NCI-H2196 (cell line): ENCODE measurements at regions not wholly inside any gene's neighbourhood (a gene's known extent, or its start where the extent isn't known, plus 50 kb on each side); places are given as distances from the start of the nearest gene placed in this dataset.

Source experiments
- DNase-seq: peaks from one replicate; lab custom pipeline; 2025; ENCODE audit not compliant: unreplicated experiment; lab: John Stamatoyannopoulos, UW

DNA sequence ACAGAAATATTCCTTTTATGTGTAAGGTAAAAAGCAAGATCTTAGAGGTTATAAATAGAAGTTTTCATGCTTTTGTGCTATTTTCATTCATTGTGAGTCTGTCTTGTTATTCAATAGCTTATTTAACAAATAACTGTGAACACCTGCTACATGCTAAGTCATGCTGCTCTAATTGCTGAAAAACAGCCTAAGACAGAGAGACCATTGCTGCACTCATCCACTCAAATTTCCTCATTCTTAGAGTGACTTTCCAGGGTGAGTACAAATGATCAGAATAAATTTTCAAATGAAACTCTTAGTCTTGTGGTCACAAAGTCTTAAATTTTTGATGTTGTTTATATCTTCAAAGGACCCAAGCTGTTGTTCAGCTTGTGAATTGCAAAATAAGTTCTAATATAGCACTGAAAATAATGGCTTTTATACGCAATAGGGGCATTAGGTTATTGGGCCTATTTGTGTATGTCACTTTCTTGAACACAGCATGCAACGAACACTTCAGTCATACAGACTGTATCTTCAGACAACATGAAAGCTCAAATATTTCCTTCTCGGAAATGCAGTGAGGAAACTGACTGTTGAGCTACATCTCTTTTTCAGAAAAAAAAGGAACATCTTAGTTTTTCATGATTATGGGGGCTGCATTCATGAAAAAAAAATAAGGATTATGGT, 247.9 kb upstream of the PCDH15 start:
- no peak for DNase-seq

DNA sequence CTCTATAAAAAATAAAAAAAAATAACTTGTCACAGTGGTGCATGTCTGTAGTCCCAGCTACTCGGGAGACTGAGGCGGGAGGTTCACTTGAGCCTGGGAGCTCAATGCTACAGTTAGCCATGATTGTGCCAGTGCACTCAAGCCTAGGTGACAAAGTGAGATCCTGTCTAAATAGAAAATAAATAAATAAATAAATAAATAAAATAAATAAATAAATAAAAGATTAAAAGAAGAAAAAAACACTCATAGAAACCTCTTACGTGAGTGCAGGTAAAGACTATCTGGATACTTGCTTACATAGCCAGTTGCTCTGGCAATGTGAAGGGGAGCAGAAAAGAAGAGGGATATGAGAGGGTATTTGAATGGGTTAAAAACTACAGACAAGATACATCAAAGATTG, 242.5 kb upstream of the PCDH15 start:
- DNase-seq, result no peak

DNA sequence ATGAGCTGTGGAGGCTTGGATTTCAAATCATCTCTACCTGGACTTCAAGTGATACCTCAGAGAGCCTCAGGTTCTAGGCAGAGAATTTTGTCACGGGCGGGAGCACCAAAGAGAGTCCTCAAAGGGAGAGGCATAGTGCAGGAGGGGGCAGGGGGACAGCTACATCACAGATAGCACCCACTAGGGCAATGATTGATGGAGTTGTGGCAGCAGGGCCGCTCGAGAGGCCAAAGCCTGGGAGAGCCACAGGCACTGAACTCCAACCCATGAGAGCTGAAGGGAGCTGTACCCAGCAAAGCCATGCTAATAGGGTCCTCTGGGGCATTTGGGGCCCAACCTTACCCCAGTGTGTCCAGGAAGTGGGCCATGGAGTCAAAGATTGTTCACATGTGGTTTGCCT, 232.0 kb upstream of the PCDH15 start:
- DNase-seq, result no peak

DNA sequence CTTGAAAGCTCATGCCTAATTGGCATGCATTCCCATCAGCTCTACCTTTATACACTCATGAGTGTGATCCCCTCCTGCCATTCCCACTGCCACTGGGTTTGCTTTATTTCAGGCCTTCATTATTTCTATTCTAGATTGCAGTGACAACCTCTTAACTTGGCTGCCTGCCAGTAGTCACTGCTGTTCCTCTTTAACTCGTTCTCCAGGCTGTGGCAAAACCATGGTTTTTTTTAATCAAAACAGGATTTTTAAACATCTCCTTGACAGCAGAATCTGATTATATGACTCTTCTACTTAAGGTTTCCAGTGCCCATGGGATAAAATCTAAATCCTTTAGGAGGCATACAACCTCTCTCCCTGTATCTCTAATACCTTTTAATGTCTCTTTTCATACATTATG, 223.7 kb upstream of the PCDH15 start:
- no peak for DNase-seq

DNA sequence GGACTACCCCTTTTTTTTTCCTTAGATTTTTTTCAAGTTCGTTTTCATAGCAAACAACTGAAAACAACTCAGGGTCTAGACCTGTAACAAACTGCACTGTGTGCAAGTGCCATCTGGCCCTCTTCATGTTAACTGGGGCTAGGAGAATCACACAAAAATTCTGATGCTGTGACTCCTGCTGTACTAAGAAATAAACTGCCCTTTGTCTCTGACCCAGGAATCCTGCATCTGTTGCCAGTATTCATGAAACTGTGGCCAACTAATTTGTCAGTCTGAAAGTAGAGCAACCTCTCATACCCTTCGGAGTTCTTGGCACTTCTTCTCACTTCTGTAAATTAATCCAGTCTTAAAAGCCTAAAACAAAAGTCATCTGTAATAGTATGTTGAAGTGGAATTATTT, 218.4 kb upstream of the PCDH15 start:
- no peak for DNase-seq

DNA sequence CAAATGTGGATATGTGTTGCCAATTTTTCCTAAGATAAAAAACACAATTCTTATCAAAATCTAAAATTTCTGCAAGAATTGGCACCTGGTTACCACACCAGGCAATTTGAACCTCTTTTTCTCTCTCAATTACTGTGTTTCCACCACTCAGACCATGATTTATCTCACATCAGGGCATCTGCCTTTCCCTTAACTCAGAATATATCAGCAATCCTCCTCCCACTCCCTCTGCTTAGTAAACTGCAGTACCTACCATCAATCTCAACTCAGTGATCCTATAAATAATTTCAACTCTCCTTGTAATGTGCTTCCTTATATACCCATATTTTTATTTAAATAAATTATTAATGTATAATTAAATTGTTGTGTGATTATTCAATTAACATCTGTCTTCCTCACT, 212.3 kb upstream of the PCDH15 start:
- DNase-seq, result no peak

DNA sequence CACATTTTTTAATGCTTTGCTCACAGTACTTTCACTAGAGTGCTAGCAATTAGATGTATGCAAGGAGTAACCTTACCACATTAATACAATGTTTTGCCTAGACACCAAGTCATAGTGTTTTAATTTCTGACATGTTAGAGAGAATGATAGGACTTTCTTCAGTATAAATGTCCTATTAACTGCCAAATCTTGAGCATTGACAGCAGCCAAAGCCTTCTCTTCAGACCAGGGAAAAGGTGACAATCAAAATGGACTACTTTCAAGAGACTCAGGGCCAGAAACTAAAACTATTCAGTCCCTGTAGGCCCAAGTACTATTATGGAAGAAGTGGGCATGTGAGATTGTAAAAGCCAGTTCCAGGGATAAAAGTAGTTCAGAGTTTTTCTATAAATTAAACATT, 201.4 kb upstream of the PCDH15 start:
- DNase-seq, result no peak

DNA sequence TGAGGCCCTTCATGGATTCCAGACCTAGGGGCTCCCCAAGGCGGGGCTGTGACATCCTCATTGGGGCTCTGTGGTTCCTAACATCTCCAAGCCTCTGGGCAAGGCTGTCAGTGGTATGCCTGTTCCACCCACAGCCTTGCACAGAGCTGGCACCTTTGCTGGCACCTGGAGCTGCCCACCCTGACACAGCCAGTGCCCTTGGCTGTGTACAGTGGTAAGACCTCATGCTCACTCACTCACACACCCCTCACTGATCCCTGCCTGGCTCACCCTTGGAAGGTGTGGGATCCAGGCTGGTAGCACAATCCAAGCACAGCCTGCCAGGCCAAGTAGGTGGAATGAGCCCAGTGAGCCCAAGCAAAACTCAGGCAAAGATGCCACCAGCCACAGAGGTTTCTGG, 200.4 kb upstream of the PCDH15 start:
- no peak for DNase-seq

DNA sequence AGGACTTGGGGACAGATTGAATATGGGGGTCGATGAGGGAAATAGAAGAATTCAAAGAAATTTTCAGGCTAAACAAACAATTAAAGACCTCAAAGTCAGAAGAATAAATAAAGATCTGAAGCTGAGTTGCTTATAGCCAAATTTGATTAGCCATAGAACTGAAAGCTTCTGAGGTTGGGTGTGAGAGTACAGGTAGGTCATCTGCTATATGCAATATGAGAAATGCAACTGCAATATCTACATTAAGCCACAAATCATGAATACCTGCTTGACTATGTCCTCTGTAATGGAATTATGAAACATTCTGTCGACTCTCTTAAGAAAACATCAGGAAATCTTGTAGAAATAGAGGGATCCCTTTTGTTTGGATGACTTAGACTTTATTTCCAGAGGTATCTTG, 192.1 kb upstream of the PCDH15 start:
- no peak for DNase-seq

DNA sequence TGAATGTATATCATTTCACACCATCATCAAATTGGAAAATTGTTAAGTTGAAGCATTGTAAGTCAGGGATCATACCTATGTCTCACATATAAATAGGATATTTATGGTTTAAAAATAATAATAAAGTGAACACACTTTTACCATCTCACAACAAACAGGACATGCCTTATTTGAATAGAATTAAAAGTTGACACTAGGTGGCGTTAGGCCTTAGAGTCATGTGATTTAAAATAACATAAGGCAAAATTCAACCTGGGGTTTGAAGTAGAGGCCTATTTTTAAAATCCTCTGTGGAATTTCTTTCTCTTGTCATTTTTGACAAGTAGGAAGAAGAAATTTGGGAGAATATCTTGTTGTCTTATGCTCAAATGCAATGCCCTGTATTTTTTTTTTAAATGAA, 184.7 kb upstream of the PCDH15 start:
- DNase-seq, result peak; percentile 1

DNA sequence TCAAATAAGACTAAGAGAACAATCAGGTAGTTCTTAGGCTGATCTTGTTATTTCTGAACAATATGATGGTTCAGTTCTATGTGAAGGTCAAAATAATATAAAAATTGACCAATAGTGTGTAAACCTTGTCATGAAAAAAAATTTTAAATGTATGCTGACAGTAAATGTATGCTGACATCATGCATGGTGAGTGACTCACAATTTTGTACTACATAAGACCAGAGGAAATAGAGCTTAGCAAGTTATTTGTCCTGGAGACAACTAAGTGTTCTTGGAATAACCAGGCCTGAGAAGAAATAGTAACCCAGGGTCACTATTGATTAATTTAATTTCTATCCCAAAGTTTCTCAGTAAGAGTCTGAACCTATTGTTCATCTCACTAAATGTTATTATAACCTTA, 182.2 kb upstream of the PCDH15 start:
- DNase-seq, result no peak

DNA sequence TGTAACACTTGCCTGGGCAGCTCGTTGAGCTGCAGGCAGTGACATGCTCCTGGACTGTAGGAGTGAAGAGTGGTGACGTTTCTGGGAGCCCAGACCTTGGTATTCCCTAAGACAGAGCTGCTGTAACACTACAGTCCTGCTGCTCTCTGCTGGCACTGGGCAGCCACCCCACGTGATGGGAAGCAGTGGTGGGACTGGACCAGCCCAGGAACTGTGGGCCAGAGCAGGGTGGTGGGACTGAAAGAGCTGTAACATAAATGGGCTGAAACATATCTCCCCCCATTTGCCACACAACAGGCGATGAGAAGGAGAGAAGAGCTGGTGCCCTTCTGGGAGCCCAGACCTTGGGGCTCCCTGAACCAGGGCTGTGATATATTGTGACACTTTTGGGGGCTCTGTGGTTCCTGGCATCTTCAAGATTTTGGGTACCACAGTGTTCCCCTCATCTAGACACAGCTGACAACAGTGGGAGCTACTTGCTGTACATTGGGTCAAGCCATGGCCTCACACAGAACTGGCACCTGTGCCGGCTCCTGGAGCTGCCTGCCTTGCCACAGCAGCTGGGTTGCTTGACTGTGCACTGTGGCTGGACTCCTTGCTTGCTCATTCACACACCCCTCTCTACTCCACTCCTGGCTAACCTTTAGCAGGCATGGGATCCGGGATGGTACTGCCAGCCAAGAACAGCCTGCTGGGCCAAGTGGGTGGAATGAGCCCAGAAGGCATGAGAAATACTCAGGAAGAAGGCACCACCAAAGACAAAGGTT, 161.3 kb upstream of the PCDH15 start:
- no peak for DNase-seq

DNA sequence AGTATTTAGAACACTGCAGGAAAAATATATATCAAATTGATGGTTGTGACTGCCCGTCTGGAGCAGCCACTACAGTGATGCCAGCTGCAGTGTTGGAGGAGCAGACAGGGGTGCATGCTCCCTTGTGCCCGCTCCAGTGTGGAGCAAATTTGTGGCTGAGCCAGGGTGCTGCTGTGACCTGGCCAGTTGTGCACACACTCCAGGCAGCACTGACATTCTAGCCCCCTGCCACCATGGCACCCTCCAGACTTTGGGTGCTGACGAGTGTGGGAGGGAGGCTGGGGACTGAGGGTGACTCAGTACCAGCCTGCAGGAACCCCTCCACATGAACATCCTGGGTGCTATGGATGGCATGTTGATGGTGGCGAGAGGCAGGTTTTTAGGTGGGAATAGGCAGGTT, 160.0 kb upstream of the PCDH15 start:
- no peak for DNase-seq

DNA sequence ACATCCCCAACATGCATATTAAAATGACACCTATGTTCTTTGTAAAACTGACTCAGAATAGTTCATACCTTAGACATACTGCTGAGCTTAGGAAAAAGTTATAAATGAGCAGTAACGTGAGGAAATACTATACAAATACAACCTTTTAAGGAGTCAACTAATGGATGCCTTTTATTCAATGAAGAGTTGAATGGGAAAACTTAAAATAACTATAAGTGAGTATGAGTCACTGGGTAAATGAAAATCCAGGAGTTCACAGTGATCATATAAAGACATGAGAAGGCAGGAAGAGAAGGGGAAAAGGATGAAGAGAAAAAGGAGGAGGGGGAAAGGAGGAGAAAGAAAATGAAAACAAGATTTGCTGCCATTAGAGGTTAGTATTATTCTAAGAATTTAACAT, 157.8 kb upstream of the PCDH15 start:
- no peak for DNase-seq

DNA sequence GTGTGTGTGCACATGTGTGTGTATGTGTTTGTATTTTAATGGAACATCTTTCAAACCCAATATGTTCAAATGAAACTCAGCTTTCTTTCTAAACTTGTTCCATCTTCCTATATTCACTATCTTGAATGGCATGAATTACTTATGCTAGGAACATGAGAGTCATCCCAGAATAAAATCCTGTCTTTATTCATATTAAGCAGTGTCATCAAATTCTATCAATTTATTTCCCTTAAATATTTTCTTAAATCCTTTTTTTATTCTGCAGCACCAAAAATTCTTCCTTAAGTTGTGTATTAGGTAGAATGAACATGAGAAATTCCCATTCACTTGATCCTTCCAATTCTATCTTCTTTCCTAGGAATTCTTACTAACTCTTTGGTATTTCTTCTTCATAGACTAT, 146.6 kb upstream of the PCDH15 start:
- no peak for DNase-seq

DNA sequence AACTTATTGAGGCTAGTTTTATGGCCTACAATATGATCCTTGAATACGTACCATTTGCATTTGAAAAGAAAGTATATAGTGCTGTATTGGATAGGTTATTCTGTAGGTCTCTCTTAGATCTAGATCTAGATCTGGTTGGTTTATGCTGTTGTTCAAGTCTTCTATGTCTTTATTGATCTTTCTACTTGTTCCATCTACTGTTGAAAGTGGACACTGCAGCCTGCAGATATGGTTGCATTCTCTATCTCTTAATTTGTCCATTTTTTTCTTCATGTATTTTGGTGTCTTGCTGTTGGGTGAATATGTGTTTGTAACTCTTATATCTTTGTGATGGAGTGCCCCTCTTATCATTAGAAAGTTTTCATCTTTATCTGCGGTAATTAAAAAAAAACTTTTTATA, 139.4 kb upstream of the PCDH15 start:
- no peak for DNase-seq

DNA sequence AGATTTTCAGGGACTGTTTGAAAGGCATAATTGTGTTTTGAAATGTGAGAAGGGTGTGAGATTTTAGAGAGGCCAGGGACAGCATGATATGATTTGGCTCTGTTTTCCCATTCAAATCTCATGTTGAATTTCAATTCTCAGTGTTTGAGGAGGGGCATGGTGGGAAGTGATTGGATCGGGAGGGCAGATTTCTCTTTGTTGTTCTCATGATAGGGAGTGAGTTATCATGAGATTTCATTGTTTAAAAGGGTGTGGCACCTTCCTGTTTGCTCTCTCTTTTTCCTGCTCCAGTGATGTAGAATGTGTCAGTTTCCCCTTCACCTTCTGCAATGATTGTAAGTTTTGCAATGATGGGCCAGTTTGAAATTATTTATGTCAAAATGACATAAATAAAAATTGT, 113.0 kb upstream of the PCDH15 start:
- DNase-seq, result no peak

DNA sequence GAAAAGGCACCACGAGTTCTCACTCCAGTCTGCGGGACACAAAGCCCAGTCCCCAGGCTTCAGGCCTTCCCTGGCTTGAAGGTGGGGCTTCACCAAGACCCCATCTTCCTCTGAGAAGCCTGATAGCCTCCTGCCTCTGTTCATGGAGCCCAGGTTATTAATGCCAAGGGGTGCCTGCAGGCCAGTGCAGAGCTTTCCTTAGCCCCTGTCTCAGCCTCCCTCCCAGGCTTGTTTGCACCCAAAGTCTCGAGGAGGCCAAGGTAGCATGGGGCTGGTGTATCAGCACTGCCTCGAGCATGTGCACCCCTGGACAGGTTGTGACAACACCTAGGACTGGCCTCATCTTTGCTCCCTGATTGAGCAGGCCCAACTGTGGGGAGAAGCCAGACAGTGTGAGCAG, 108.1 kb upstream of the PCDH15 start:
- DNase-seq, result no peak

DNA sequence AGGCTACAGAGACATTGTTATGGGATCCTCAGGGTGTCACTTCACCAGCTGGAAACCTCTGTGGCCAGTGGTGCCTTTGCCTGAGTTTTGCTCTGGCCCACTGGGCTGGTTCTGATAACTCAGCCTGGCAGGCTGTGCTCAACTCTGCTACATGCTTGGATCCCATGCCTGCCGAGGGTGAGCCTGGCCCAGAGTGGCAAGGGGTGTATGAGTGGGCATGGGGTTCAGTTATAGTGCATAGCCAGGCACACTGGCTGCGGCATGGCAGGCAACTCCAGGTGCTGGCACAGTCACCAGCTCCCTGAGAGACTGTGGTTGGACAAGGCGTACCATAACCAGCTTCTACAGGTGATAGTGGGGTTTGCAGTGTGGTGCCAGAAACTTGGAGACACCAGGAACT, 107.0 kb upstream of the PCDH15 start:
- no peak for DNase-seq

DNA sequence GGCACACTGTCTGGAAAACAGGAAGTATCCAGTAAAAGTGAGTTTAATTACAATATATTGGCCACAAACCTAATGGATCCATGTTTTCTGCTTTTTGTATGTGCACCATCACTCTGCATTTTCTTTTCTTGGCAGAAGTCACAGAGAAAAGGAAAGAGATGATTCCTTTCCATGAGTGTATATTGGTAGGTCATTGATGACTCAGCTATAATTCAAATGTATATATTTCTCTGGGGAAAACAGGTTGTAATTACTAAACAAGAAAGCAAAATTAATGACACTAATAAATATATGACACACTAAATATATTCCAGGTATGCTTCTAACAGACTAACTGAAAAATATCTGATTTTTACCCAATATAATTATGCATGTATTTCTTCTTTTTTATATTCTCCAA, 105.9 kb upstream of the PCDH15 start:
- DNase-seq, result no peak

DNA sequence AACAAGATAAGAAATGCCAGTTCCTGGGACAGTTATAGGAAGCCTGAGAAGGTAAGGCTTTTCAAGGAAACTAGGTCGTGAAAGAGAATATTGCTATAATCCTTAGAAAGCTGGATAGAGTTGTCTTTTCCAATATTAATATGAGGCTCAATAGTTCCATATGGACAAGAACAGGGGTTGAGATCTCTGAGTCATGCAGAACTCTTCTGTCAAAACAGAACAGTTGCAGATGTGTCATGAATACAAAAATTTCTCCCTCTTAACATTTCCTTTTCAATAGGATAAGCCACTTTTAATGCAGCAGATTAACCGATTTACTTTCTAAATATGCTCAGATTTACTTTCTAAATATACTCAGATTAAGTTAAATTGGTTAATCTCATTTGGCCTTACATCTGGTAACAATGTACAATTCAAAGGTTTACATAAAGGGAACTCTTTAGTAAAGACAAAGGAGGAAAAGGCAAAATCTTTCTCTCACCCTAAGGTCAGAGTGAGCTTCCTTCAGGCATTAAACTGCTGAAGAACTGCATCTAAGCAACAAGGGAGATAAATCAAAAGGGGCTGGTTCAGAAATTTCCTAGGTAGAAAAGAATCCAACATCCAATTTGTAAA, 104.7 kb upstream of the PCDH15 start:
- no peak for DNase-seq

DNA sequence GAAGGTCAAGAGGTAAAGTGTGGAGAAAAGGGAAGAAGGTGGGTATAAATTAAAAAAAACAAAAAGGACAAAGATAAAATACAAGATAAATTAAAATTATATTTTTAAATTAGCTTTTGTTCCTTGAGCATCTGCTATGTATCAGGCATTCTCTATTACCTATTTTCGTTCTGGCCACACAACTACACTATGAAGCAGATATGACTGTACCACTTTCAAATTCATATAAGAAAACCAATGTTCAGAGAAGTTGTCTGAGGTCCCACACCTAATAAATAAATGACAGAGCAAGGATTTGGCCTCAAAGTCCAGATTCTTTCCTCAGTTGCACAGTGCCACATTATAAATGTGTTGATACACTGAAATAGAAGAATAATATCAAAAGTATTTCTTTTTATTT, 103.8 kb upstream of the PCDH15 start:
- DNase-seq, result no peak

DNA sequence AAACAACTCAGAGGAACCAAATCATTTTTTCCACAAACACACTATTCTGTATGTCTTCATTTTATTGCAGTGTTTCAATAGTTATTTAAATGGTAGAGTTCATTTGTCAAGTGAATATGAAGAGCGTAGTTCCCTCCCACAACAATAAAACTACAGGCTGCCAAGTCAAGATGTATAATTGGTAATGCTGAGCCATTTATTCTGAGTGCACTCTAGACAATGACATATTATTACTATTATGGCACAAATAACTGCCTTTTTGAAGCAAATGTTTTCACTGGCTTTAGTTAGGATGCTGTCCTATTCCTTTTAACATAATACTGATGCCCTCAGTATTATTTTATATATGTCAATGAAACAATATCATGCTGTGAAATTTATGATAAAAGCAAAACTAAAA, 102.7 kb upstream of the PCDH15 start:
- no peak for DNase-seq
